Activated T-cell treated with anti-CD3 and anti-CD28 coated beads, Interleukin-2, amount 50 U/mL, for 24 hours (primary cell): ENCODE measurements at regions not wholly inside any gene's neighbourhood (a gene's known extent, or its start where the extent isn't known, plus 50 kb on each side); places are given as distances from the start of the nearest gene placed in this dataset.

Source experiments
- DNase-seq: peaks from one replicate; pipeline ENCODE4 v3.0.0-alpha.2; 2020
- H3K27ac Mint-ChIP-seq: 2 replicates; pipeline ENCODE4 v1.8.0; 2020; ENCODE audit warnings: mild to moderate bottlenecking, mixed read lengths
- H3K27me3 Mint-ChIP-seq: 2 replicates; pipeline ENCODE4 v1.8.0; 2020; ENCODE audit warnings: mixed read lengths
- H3K36me3 Mint-ChIP-seq: 2 replicates; pipeline ENCODE4 v1.8.0; 2020; ENCODE audit warnings: low read depth, mixed read lengths
- H3K4me1 Mint-ChIP-seq: 2 replicates; pipeline ENCODE4 v1.8.0; 2020; ENCODE audit warnings: low read depth, mixed read lengths
- H3K4me3 Mint-ChIP-seq: 2 replicates; pipeline ENCODE4 v1.8.0; 2020; ENCODE audit warnings: mild to moderate bottlenecking, moderate library complexity, mixed read lengths
- H3K9me3 Mint-ChIP-seq: 2 replicates; pipeline ENCODE4 v1.8.0; 2020; ENCODE audit warnings: mixed read lengths

DNA sequence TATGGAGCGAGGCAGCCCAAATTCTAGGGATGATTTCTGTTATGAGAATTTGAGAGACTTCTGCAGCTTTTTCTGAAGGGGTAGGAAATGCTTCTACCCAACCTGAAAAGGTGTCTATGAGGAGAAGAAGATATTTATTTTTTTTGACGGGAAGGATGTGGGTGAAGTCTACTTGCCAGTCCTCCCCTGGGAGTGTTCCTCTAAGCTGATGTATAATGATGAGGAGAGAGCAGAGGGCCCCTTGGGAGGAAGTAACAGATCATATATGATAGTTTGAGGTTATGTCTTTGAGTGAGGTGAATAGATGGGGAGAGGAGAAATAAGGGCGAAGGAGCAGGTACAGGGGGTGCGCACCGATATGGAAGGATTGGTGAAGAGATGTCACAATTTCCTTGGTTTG lies 910.6 kb upstream of the SLITRK5 start:
- Mint-ChIP-seq H3K36me3 (no peaks in the 10 kb centered on the region), H3K27me3 (no peaks in the 10 kb centered on the region), H3K4me3 (no peak overlapping the region), H3K27ac (peak overlapping the region; percentile 16), H3K9me3 (peaks cover 28% of the 10 kb centered on the region), H3K4me1 (no peaks in the 10 kb centered on the region)
- DNase-seq, result no peak

DNA sequence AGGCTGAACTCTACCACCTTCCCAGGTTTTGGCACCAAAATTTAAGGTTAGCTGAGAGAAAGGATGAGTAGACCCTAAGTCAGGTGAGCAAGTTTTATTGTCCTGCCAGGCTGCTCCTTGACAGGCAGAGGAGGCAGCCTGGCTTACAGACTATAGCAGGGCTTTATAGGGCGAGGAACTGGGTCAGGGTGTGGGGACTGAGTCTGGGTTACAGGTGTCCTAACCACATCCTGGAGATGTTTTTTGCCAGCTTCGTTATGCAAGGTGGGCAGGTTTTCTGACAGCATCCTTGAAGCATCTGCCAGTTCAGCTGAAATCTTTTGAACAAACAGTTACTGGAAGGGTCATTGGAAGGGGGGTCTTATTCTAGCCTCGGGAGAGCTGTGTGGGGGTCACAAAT lies 905.7 kb upstream of the SLITRK5 start:
- no peak overlapping the region for H3K4me3 Mint-ChIP-seq
- H3K9me3 Mint-ChIP-seq, result peaks cover 28% of the 10 kb centered on the region
- no peak for DNase-seq
- no peaks in the 10 kb centered on the region for H3K4me1 Mint-ChIP-seq
- H3K36me3 Mint-ChIP-seq, result no peaks in the 10 kb centered on the region
- no peaks in the 10 kb centered on the region for H3K27me3 Mint-ChIP-seq
- H3K27ac Mint-ChIP-seq, result no peak overlapping the region

DNA sequence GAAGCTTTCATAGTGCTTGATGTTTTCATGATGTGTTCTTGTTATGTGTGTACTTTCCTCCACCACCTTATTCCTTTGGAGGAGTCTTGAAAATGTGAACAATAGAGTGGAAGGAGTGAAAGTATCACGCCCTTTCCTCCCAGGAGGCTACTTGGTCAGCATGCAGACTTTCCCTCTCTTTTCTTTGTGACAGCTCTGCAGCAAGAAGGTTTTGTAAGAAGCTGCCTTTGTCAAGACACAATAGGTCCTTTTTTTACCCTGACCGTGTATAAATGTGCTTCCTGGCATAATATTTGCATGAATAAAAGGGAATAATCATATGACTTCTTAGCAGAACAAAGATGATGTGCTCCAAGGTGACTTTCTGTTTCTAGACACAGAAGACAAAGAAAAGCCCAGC lies 882.6 kb upstream of the SLITRK5 start:
- Mint-ChIP-seq H3K9me3 (peaks cover 3% of the 10 kb centered on the region), H3K4me3 (no peak overlapping the region), H3K36me3 (no peaks in the 10 kb centered on the region), H3K27me3 (no peaks in the 10 kb centered on the region), H3K4me1 (no peaks in the 10 kb centered on the region), H3K27ac (no peak overlapping the region)
- no peak for DNase-seq

DNA sequence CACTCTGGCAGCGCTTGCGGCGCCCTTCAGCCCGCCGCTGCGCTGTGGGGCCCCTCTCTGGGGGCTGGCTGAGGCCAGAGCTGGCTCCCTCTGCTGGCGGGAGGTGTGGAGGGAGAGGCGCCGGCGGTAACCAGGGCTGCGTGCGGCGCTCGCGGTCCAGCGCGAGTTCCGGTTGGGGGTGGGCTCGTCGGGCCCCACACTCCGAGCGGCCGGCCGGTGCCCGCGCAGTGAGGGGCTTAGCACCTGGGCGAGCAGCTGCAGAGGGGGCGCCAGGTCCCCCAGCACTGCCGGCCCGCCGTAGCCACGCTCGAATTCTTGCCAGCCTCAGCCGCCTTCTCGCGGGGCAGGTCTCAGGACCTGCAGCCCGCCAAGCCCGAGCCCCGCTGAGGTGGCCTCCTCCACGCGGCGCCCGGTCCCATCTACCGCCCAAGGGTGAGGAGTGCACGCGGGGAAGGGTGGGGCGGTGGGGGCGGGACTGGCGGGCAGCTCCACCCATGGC lies 879.0 kb upstream of the SLITRK5 start:
- H3K4me1 Mint-ChIP-seq, result no peaks in the 10 kb centered on the region
- H3K4me3 Mint-ChIP-seq, result no peak overlapping the region
- no peaks in the 10 kb centered on the region for H3K27me3 Mint-ChIP-seq
- H3K27ac Mint-ChIP-seq, result no peak overlapping the region
- no peaks in the 10 kb centered on the region for H3K36me3 Mint-ChIP-seq
- no peak for DNase-seq
- peaks cover 5% of the 10 kb centered on the region for H3K9me3 Mint-ChIP-seq

DNA sequence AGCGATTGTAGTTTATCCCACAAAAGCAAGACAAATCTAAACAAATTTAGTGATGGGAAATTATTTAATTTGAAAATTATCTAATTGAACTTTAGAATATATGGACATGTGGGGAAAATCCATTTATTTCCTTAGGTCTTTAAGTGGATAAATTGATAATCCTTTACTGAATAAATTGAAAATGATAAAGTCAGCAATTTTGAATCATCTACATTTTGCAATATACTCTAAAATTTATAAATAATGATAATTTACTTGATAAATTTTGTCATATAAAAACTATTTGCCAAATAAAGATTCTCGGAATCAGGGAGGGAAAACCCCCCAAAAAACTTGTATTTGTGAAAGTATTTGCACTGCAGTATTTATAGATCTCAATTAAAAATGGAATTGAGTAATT lies 875.3 kb upstream of the SLITRK5 start:
- DNase-seq, result no peak

GRCh38 chr13:86810361-86810760 lies 860.8 kb upstream of the SLITRK5 start:
- Mint-ChIP-seq H3K27ac (no peak overlapping the region), H3K4me1 (no peaks in the 10 kb centered on the region)

More for the DNA sequence above, 875.3 kb upstream of the SLITRK5 start:
- no peak overlapping the region for H3K4me3 Mint-ChIP-seq
- H3K27me3 Mint-ChIP-seq, result no peaks in the 10 kb centered on the region
- peaks cover 15% of the 10 kb centered on the region for H3K9me3 Mint-ChIP-seq
- no peak overlapping the region for H3K27ac Mint-ChIP-seq
- no peaks in the 10 kb centered on the region for H3K4me1 Mint-ChIP-seq
- H3K36me3 Mint-ChIP-seq, result no peaks in the 10 kb centered on the region

GRCh38 chr13:86813198-86813597 lies 858.0 kb upstream of the SLITRK5 start:
- H3K4me3 Mint-ChIP-seq, result no peak overlapping the region

More at GRCh38 chr13:86810361-86810760, 860.8 kb upstream of the SLITRK5 start:
- Mint-ChIP-seq H3K9me3 (no peaks in the 10 kb centered on the region), H3K4me3 (no peak overlapping the region), H3K36me3 (no peaks in the 10 kb centered on the region), H3K27me3 (no peaks in the 10 kb centered on the region)
- no peak for DNase-seq

DNA sequence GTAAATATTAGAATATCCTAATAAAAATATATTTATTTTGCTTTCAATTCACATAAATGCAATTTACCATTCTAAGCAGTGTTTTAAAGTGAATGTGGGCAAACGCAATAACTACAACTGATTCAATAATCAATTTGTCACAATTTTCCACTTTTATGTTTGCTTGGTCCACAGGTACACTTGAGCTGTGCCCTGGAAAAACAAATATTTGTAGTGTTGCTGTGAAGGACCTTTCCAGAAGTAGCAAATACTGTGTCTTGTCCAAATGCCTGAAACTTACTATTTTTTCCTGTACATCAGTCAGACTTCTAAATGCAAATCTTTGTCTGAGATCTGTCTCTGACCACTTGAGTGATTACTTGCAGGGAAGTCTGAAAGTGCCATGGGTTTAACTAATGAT lies 845.8 kb upstream of the SLITRK5 start:
- H3K9me3 Mint-ChIP-seq, result peaks cover 8% of the 10 kb centered on the region
- H3K4me3 Mint-ChIP-seq, result no peak overlapping the region
- no peaks in the 10 kb centered on the region for H3K4me1 Mint-ChIP-seq
- no peak for DNase-seq
- H3K27ac Mint-ChIP-seq, result no peak overlapping the region
- H3K36me3 Mint-ChIP-seq, result no peaks in the 10 kb centered on the region
- H3K27me3 Mint-ChIP-seq, result no peaks in the 10 kb centered on the region

More at GRCh38 chr13:86813198-86813597, 858.0 kb upstream of the SLITRK5 start:
- DNase-seq, result no peak
- no peak overlapping the region for H3K27ac Mint-ChIP-seq
- H3K4me1 Mint-ChIP-seq, result no peaks in the 10 kb centered on the region
- H3K27me3 Mint-ChIP-seq, result no peaks in the 10 kb centered on the region
- peaks cover 3% of the 10 kb centered on the region for H3K9me3 Mint-ChIP-seq
- no peaks in the 10 kb centered on the region for H3K36me3 Mint-ChIP-seq

DNA sequence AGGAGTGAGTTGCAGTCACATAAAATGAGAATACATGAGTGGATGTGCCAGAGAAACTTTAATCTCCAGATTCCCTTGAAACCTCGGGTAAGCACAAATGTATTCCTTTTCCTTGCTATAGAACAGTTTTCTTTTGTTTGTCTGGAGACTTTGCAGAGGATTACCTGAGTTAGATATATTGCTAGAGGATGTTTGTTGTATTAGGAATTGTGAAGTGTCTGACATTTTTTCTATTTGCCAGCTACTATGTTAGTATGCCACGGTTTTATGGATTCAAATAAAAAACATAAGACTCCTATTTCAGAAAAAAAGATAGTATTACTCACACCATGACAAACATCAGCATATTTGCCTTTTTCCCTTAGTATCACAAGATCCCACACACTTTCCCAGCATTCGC lies 844.9 kb upstream of the SLITRK5 start:
- Mint-ChIP-seq H3K4me1 (no peaks in the 10 kb centered on the region), H3K9me3 (peaks cover 8% of the 10 kb centered on the region), H3K27me3 (no peaks in the 10 kb centered on the region), H3K36me3 (no peaks in the 10 kb centered on the region), H3K27ac (no peak overlapping the region), H3K4me3 (no peak overlapping the region)
- no peak for DNase-seq

GRCh38 chr13:86830046-86830445 lies 841.1 kb upstream of the SLITRK5 start:
- Mint-ChIP-seq H3K27me3 (no peaks in the 10 kb centered on the region), H3K4me3 (no peak overlapping the region), H3K9me3 (peaks cover 8% of the 10 kb centered on the region), H3K27ac (no peak overlapping the region), H3K36me3 (no peaks in the 10 kb centered on the region), H3K4me1 (no peaks in the 10 kb centered on the region)
- no peak for DNase-seq

DNA sequence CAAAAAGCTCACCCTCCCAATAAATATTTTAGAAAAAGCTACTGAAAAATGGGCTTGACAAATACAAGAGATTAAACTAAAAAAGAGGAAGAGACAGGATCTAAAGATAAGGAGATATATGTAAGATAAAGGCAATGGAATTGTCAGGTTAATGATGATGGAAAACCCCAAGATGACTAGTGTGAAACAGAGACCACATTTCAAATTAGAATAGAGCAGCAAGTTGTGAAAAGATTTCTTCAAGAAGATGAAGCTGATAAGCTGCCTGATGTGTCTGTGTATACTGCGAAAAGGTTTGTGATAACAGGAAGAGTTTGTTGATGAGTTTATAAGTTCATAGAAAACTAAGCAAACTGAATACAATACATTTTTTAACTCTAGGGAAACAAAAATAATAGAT lies 840.1 kb upstream of the SLITRK5 start:
- Mint-ChIP-seq H3K4me3 (no peak overlapping the region), H3K9me3 (peaks cover 17% of the 10 kb centered on the region), H3K27me3 (no peaks in the 10 kb centered on the region), H3K36me3 (no peaks in the 10 kb centered on the region), H3K4me1 (no peaks in the 10 kb centered on the region), H3K27ac (no peak overlapping the region)
- DNase-seq, result no peak

- H3K9me3 Mint-ChIP-seq, result peaks cover 20% of the 10 kb centered on the region
- H3K27ac Mint-ChIP-seq, result no peak overlapping the region
- H3K4me1 Mint-ChIP-seq, result no peaks in the 10 kb centered on the region
- DNase-seq, result no peak
- H3K36me3 Mint-ChIP-seq, result no peaks in the 10 kb centered on the region
- H3K27me3 Mint-ChIP-seq, result no peaks in the 10 kb centered on the region
- H3K4me3 Mint-ChIP-seq, result no peak overlapping the region
Observed at GRCh38 chr13:86838411-86839120, 832.6 kb upstream of the SLITRK5 start.

- no peak overlapping the region for H3K27ac Mint-ChIP-seq
- no peaks in the 10 kb centered on the region for H3K27me3 Mint-ChIP-seq
- H3K4me3 Mint-ChIP-seq, result no peak overlapping the region
- no peak for DNase-seq
- H3K9me3 Mint-ChIP-seq, result peaks cover 20% of the 10 kb centered on the region
- H3K36me3 Mint-ChIP-seq, result no peaks in the 10 kb centered on the region
- no peaks in the 10 kb centered on the region for H3K4me1 Mint-ChIP-seq
Observed at GRCh38 chr13:86839221-86839620, 832.0 kb upstream of the SLITRK5 start.

GRCh38 chr13:86840250-86841191 lies 830.6 kb upstream of the SLITRK5 start:
- Mint-ChIP-seq H3K27ac (no peak overlapping the region), H3K4me3 (no peak overlapping the region), H3K4me1 (no peaks in the 10 kb centered on the region), H3K27me3 (no peaks in the 10 kb centered on the region), H3K9me3 (peaks cover 15% of the 10 kb centered on the region), H3K36me3 (no peaks in the 10 kb centered on the region)
- no peak for DNase-seq

DNA sequence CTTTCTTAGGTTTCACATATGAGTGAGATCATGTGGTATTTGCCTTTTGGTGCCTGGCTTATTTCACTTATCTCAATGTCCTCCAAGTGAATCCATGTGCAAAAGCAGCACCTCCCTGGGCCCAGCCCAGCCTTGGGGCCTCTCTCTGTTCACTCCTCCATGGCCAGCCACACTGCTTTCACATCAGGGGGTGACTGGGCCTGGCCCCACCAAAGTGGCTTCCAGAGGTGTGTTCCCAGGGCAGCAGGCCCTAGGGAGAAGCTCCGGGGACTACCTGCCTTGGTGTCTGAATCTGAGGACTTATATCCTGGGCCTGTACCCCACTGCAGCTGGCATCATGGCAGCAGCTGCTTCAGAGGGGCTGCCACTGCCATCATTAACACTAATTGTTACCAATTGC lies 829.9 kb upstream of the SLITRK5 start:
- H3K9me3 Mint-ChIP-seq, result peaks cover 11% of the 10 kb centered on the region
- H3K4me1 Mint-ChIP-seq, result no peaks in the 10 kb centered on the region
- no peaks in the 10 kb centered on the region for H3K27me3 Mint-ChIP-seq
- H3K36me3 Mint-ChIP-seq, result no peaks in the 10 kb centered on the region
- DNase-seq, result no peak
- no peak overlapping the region for H3K27ac Mint-ChIP-seq
- H3K4me3 Mint-ChIP-seq, result no peak overlapping the region
